ENCODE measurements at regions not wholly inside any gene's neighbourhood (a gene's known extent, or its start where the extent isn't known, plus 50 kb on each side); places are given as distances from the start of the nearest gene placed in this dataset.

GRCh38 chr20:50434321-50434652 lies 75.9 kb upstream of the PTPN1 start:
- no peak for TF ChIP-seq JUND (IDR thresholded peaks at IDR 0.05; ENCODE audit: low read depth)
- DNase-seq (ENCODE audit: low read depth in 1 of 2, low spot score in 1 of 2) = no peak
- in situ Hi-C loops (cut with HindIII; ENCODE audit: low pct_unique_long_range_greater_than_20kb, low sequenced_read_pairs) = no loop called here

GRCh38 chr20:50434653-50435396 lies 75.4 kb upstream of the PTPN1 start:
- DNase-seq (ENCODE audit: low read depth in 1 of 2, low spot score in 1 of 2) = peak in 1 of 2 experiments; percentile 92
- no peak for TF ChIP-seq JUND (IDR thresholded peaks at IDR 0.05; ENCODE audit: low read depth)
- in situ Hi-C loops (cut with HindIII; ENCODE audit: low pct_unique_long_range_greater_than_20kb, low sequenced_read_pairs) = no loop called here

GRCh38 chr20:50435397-50436051 lies 74.7 kb upstream of the PTPN1 start:
- no peak for DNase-seq (ENCODE audit: low read depth in 1 of 2, low spot score in 1 of 2)
- TF ChIP-seq JUND (IDR thresholded peaks at IDR 0.05; ENCODE audit: low read depth) = no peak
- in situ Hi-C loops (cut with HindIII; ENCODE audit: low pct_unique_long_range_greater_than_20kb, low sequenced_read_pairs) = no loop called here

- in situ Hi-C loops (cut with HindIII; ENCODE audit: low pct_unique_long_range_greater_than_20kb, low sequenced_read_pairs) = no loop called here
- no peak for DNase-seq (ENCODE audit: low read depth in 1 of 2, low spot score in 1 of 2)
- no peak for TF ChIP-seq JUND (IDR thresholded peaks at IDR 0.05; ENCODE audit: low read depth)
Observed at GRCh38 chr20:50436052-50436656, 74.0 kb upstream of the PTPN1 start.

- in situ Hi-C loops (cut with HindIII; ENCODE audit: low pct_unique_long_range_greater_than_20kb, low sequenced_read_pairs) = no loop called here
- DNase-seq (ENCODE audit: low read depth in 1 of 2, low spot score in 1 of 2) = no peak
- TF ChIP-seq JUND (IDR thresholded peaks at IDR 0.05; ENCODE audit: low read depth) = no peak
Observed at GRCh38 chr20:50436696-50437095, 73.5 kb upstream of the PTPN1 start.

- TF ChIP-seq JUND (IDR thresholded peaks at IDR 0.05; ENCODE audit: low read depth) = no peak
- no peak for DNase-seq (ENCODE audit: low read depth in 1 of 2, low spot score in 1 of 2)
- in situ Hi-C loops (cut with HindIII; ENCODE audit: low pct_unique_long_range_greater_than_20kb, low sequenced_read_pairs) = no loop called here
Observed at GRCh38 chr20:50438986-50439407, 71.2 kb upstream of the PTPN1 start.

- TF ChIP-seq JUND (IDR thresholded peaks at IDR 0.05; ENCODE audit: low read depth) = no peak
- DNase-seq (ENCODE audit: low read depth in 1 of 2, low spot score in 1 of 2) = no peak
- in situ Hi-C loops (cut with HindIII; ENCODE audit: low pct_unique_long_range_greater_than_20kb, low sequenced_read_pairs) = no loop called here
Observed at GRCh38 chr20:50439539-50440453, 70.4 kb upstream of the PTPN1 start.

GRCh38 chr20:50442512-50442911 lies 67.7 kb upstream of the PTPN1 start:
- no peak for TF ChIP-seq JUND (IDR thresholded peaks at IDR 0.05; ENCODE audit: low read depth)
- in situ Hi-C loops (cut with HindIII; ENCODE audit: low pct_unique_long_range_greater_than_20kb, low sequenced_read_pairs) = no loop called here
- DNase-seq (ENCODE audit: low read depth in 1 of 2, low spot score in 1 of 2) = no peak

GRCh38 chr20:50445354-50446151 lies 64.6 kb upstream of the PTPN1 start:
- TF ChIP-seq JUND (IDR thresholded peaks at IDR 0.05; ENCODE audit: low read depth) = no peak
- in situ Hi-C loops (cut with HindIII; ENCODE audit: low pct_unique_long_range_greater_than_20kb, low sequenced_read_pairs) = no loop called here
- no peak for DNase-seq (ENCODE audit: low read depth in 1 of 2, low spot score in 1 of 2)

GRCh38 chr20:50446351-50447101 lies 63.7 kb upstream of the PTPN1 start:
- DNase-seq (ENCODE audit: low read depth in 1 of 2, low spot score in 1 of 2) = no peak
- TF ChIP-seq JUND (IDR thresholded peaks at IDR 0.05; ENCODE audit: low read depth) = no peak
- in situ Hi-C loops (cut with HindIII; ENCODE audit: low pct_unique_long_range_greater_than_20kb, low sequenced_read_pairs) = no loop called here

- no peak for TF ChIP-seq JUND (IDR thresholded peaks at IDR 0.05; ENCODE audit: low read depth)
- in situ Hi-C loops (cut with HindIII; ENCODE audit: low pct_unique_long_range_greater_than_20kb, low sequenced_read_pairs) = no loop called here
- DNase-seq (ENCODE audit: low read depth in 1 of 2, low spot score in 1 of 2) = no peak
Observed at GRCh38 chr20:50447102-50447804, 62.9 kb upstream of the PTPN1 start.
